Adipocyte (in vitro differentiated cells): ENCODE measurements at regions not wholly inside any gene's neighbourhood (a gene's known extent, or its start where the extent isn't known, plus 50 kb on each side); places are given as distances from the start of the nearest gene placed in this dataset.

Experiments used
- DNase-seq: peaks from one replicate; pipeline ENCODE4 v3.0.0-alpha.2; 2015; ENCODE audit warnings: low read depth
- H3K27me3 ChIP-seq: replicated peaks from 2 replicates; pipeline ENCODE4 v1.7.0; 2013; ENCODE audit warnings: mild to moderate bottlenecking, low read length, moderate library complexity; ENCODE audit not compliant: control insufficient read depth, insufficient read depth
- H3K36me3 ChIP-seq: 2 replicates; pipeline ENCODE4 v1.7.0; 2013; ENCODE audit warnings: low read length, mild to moderate bottlenecking, moderate library complexity; ENCODE audit not compliant: control insufficient read depth, insufficient read depth, severe bottlenecking
- H3K4me1 ChIP-seq: 2 replicates; pipeline ENCODE4 v1.7.0; 2013; ENCODE audit warnings: mild to moderate bottlenecking, low read length, moderate library complexity; ENCODE audit not compliant: control insufficient read depth, insufficient read depth
- H3K4me3 ChIP-seq: 2 replicates; pipeline ENCODE4 v1.7.0; 2013; ENCODE audit warnings: mild to moderate bottlenecking, low read length, moderate library complexity
- H3K9ac ChIP-seq: 2 replicates; pipeline ENCODE4 v1.7.0; 2013; ENCODE audit warnings: mild to moderate bottlenecking, low read length, moderate library complexity
- H3K9me3 ChIP-seq: 2 replicates; pipeline ENCODE4 v1.7.0; 2013; ENCODE audit warnings: mild to moderate bottlenecking, low read length, moderate library complexity; ENCODE audit not compliant: control insufficient read depth

- DNase-seq = no peak
- Histone ChIP-seq H3K9ac (no peak overlapping the region), H3K4me3 (no peak overlapping the region), H3K4me1 (no peaks in the 10 kb centered on the region), H3K9me3 (no peaks in the 10 kb centered on the region), H3K36me3 (no peaks in the 10 kb centered on the region), H3K27me3 (no peaks in the 10 kb centered on the region)
These were observed 488.0 kb downstream of the MDFIC start for GRCh38 chr7:115409682-115410433.

GRCh38 chr7:115406219-115406618 is 484.3 kb downstream of the MDFIC start:
- peaks cover 8% of the 10 kb centered on the region for H3K9me3 ChIP-seq
- no peaks in the 10 kb centered on the region for H3K4me1 ChIP-seq
- H3K4me3 ChIP-seq = no peak overlapping the region
- no peaks in the 10 kb centered on the region for H3K27me3 ChIP-seq
- no peak overlapping the region for H3K9ac ChIP-seq
- no peak for DNase-seq
- H3K36me3 ChIP-seq = no peaks in the 10 kb centered on the region

GRCh38 chr7:115387137-115387536 is 465.2 kb downstream of the MDFIC start:
- Histone ChIP-seq H3K27me3 (no peaks in the 10 kb centered on the region), H3K4me3 (no peak overlapping the region), H3K9me3 (no peaks in the 10 kb centered on the region), H3K9ac (no peak overlapping the region), H3K4me1 (no peaks in the 10 kb centered on the region), H3K36me3 (no peaks in the 10 kb centered on the region)
- no peak for DNase-seq

- no peak for DNase-seq
- no peaks in the 10 kb centered on the region for H3K9me3 ChIP-seq
- H3K9ac ChIP-seq = no peak overlapping the region
- H3K4me3 ChIP-seq = no peak overlapping the region
- no peaks in the 10 kb centered on the region for H3K4me1 ChIP-seq
- no peaks in the 10 kb centered on the region for H3K36me3 ChIP-seq
- H3K27me3 ChIP-seq = no peaks in the 10 kb centered on the region
These were observed 457.4 kb downstream of the MDFIC start for GRCh38 chr7:115379321-115379720.

DNA sequence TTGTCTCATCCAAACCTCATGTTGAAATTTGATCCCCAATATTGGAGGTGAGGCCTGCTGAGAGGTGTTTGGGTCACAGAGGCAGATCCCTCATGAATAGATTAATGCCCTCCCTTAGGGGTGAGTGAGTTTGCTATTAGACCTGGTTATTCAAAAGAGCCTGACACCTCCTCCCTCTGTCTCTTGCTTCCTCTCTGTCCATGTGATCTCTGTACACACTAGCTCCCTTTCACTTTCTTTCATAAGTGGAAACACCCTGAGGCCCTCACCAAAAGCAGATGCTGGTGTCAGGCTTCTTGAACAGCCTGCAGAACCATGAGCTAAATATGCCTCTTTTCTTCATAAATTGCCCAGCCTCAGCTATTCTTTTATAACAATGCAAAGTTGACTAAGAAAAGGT is 447.1 kb downstream of the MDFIC start:
- H3K9ac ChIP-seq = no peak overlapping the region
- peaks cover 5% of the 10 kb centered on the region for H3K9me3 ChIP-seq
- no peak for DNase-seq
- peaks cover 17% of the 10 kb centered on the region for H3K4me1 ChIP-seq
- no peak overlapping the region for H3K4me3 ChIP-seq
- H3K36me3 ChIP-seq = no peaks in the 10 kb centered on the region
- H3K27me3 ChIP-seq = no peaks in the 10 kb centered on the region

GRCh38 chr7:115363916-115364315 is 442.0 kb downstream of the MDFIC start:
- H3K27me3 ChIP-seq = no peaks in the 10 kb centered on the region
- H3K9ac ChIP-seq = no peak overlapping the region
- H3K9me3 ChIP-seq = peaks cover 5% of the 10 kb centered on the region
- DNase-seq = peak; percentile 27
- no peaks in the 10 kb centered on the region for H3K36me3 ChIP-seq
- no peak overlapping the region for H3K4me3 ChIP-seq
- peaks cover 5% of the 10 kb centered on the region for H3K4me1 ChIP-seq

- Histone ChIP-seq H3K9me3 (no peaks in the 10 kb centered on the region), H3K27me3 (no peaks in the 10 kb centered on the region), H3K9ac (no peak overlapping the region), H3K36me3 (no peaks in the 10 kb centered on the region), H3K4me3 (no peak overlapping the region), H3K4me1 (peaks cover 5% of the 10 kb centered on the region)
- no peak for DNase-seq
These were observed 438.1 kb downstream of the MDFIC start for GRCh38 chr7:115359955-115360354.

- Histone ChIP-seq H3K4me3 (no peak overlapping the region), H3K9me3 (no peaks in the 10 kb centered on the region)
- DNase-seq = no peak
These were observed 437.2 kb downstream of the MDFIC start for GRCh38 chr7:115359119-115359518.

GRCh38 chr7:115357703-115357999 is 435.8 kb downstream of the MDFIC start:
- peaks cover 5% of the 10 kb centered on the region for H3K4me1 ChIP-seq
- no peak for DNase-seq
- H3K36me3 ChIP-seq = no peaks in the 10 kb centered on the region
- H3K4me3 ChIP-seq = no peak overlapping the region
- no peak overlapping the region for H3K9ac ChIP-seq
- H3K27me3 ChIP-seq = no peaks in the 10 kb centered on the region
- no peaks in the 10 kb centered on the region for H3K9me3 ChIP-seq

More at GRCh38 chr7:115359119-115359518, 437.2 kb downstream of the MDFIC start:
- Histone ChIP-seq H3K27me3 (no peaks in the 10 kb centered on the region), H3K36me3 (no peaks in the 10 kb centered on the region), H3K4me1 (peaks cover 1% of the 10 kb centered on the region), H3K9ac (no peak overlapping the region)

- peaks cover 8% of the 10 kb centered on the region for H3K4me1 ChIP-seq
- no peak for DNase-seq
These were observed 435.3 kb downstream of the MDFIC start for GRCh38 chr7:115356999-115357702.

DNA sequence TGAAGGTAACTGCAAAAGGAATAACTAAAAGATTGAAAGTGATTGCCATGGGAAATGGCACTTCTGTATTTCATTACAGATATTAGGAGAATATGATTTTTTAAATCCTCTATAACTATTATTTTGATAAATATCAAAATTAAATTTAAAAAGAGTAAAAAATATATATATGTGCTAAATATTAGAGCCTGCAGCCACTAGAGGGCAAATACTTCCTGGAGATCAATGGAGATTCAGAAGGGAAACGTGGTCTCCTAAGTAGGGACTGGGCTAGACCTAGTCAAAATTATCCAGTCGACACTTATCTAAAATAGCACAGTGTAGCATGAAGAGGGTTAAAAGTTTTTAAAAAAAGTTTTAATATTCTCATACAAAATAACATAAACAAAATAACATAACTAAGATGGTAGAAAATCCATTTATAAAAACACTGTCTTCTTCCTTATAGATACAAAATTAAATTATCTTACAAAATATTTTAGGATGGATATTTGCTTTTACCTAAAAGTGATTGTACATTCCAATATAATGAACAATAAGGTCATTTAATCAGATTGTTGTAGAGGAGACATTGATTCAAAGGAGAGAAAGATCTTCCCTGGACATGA is 434.3 kb downstream of the MDFIC start:
- H3K36me3 ChIP-seq = no peaks in the 10 kb centered on the region
- peaks cover 11% of the 10 kb centered on the region for H3K4me1 ChIP-seq
- H3K27me3 ChIP-seq = no peaks in the 10 kb centered on the region
- H3K9ac ChIP-seq = no peak overlapping the region
- no peaks in the 10 kb centered on the region for H3K9me3 ChIP-seq
- no peak overlapping the region for H3K4me3 ChIP-seq
- peak; percentile 64 for DNase-seq

More at GRCh38 chr7:115356999-115357702, 435.3 kb downstream of the MDFIC start:
- no peaks in the 10 kb centered on the region for H3K36me3 ChIP-seq
- H3K27me3 ChIP-seq = no peaks in the 10 kb centered on the region
- H3K9me3 ChIP-seq = no peaks in the 10 kb centered on the region
- no peak overlapping the region for H3K4me3 ChIP-seq
- no peak overlapping the region for H3K9ac ChIP-seq
